HG02840 (cell line): ENCODE measurements at regions not wholly inside any gene's neighbourhood (a gene's known extent, or its start where the extent isn't known, plus 50 kb on each side); places are given as distances from the start of the nearest gene placed in this dataset.

ENCODE experiments used
- ATAC-seq: cut with Tn5 transposase; IDR thresholded peaks from one replicate; pipeline ENCODE4 v1.9.1; 2021; ENCODE audit warnings: mild to moderate bottlenecking, moderate library complexity, moderate number of reproducible peaks; ENCODE audit not compliant: unreplicated experiment, low FRiP score

GRCh38 chr1:239268941-239269340, 117.4 kb upstream of the CHRM3 start:
- no peak for ATAC-seq

DNA sequence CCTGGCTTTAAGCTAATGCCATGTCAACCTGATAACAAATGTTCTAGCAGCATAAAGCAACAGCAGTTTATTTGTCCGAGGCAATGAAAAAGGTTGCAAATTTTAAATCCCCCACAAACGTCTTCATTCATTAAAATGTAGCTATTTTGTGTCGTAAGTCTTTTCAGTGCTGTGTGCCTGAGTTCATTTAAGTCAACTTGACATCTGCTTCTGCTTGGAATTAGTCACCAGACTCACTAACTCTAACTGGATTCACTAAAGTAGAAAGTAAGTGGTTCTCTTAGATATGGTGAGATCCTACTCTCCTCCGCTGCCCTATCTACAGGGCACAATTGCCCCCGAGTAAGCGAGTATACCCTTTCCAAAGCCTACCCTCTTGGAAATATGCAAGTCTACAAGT, 118.4 kb upstream of the CHRM3 start:
- no peak for ATAC-seq

GRCh38 chr1:239263801-239264200, 122.6 kb upstream of the CHRM3 start:
- no peak for ATAC-seq

GRCh38 chr1:239262538-239262937, 123.8 kb upstream of the CHRM3 start:
- ATAC-seq = no peak

DNA sequence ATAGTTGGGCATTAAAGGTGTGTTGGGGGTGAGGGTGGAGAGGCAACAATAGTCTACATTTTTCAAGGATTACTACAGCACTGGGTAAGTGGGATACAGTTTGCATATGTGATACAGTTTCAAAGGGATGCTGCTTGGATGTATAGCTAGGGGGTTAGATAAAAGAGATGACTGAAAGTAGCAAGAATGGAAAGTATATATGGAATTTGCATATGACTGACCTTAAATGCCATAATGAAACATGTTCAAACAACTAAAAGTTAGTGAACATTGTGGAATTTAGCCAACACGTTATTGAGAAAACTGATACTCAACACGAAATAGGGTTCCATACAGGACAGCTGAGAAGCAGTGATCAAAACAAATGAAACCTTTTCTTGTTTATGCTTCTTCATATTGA, 124.8 kb upstream of the CHRM3 start:
- ATAC-seq = no peak

DNA sequence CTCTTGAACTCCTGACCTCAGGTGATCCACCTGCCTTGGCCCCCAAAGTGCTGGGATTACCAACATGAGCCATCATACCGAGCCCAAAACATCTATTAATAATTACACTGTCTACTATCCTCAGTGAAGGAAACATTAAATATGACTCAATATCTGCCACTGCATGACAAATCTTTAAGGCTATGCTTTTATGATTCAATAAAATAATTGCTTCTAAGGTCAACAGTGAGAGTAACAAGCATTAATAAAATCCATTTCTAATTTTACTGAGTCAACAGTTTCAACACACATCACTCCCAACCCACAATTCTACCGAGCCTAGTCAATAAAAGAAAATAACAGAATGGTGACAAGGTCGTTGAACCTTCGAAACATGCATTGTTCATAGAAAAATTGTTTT, 125.5 kb upstream of the CHRM3 start:
- no peak for ATAC-seq

DNA sequence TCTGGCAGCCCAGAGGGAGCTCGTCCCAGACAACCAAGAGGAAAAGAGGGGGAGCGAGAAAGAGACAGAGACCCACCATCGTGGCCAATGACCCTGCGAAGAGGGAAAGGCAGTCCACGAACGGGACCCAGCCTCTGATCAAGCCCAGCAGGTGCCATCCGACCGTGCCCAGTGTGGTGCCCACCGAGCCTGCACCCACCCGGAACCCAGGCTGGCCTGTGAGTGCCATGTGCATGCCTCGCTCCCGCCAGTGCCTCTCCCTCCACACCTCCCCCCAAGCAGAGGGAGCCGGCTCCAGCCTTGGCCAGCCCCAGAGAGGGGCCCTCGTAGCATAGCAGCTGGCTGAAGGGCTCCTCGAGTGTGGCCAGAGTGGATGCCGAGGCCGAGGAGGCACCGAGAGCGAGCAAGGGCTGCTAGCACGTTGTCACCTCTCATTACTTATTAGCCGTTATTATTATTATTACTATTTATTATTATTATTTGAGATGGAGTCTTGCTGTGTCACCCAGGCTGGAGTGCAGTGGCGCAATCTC, 130.7 kb upstream of the CHRM3 start:
- no peak for ATAC-seq

- ATAC-seq = no peak
Observed at GRCh38 chr1:239254999-239255398, 131.4 kb upstream of the CHRM3 start.

DNA sequence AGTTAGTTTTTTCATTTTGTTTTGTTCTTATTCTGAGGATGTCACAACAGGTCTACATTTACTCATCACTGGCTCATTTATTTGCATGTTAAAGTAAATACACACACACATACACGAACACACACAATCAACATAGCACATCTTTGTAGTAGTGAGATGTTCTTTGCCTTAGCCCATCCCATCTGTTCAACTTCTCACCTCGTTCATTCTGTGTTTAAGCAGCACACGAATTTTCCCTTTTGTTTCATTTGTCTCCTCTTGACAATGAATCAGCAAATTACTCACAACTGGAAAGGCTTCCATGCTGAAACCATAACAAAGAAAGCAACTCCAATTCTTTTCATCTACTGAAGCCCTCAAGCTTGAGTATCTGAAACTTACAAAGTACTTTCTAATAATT, 133.3 kb upstream of the CHRM3 start:
- no peak for ATAC-seq

DNA sequence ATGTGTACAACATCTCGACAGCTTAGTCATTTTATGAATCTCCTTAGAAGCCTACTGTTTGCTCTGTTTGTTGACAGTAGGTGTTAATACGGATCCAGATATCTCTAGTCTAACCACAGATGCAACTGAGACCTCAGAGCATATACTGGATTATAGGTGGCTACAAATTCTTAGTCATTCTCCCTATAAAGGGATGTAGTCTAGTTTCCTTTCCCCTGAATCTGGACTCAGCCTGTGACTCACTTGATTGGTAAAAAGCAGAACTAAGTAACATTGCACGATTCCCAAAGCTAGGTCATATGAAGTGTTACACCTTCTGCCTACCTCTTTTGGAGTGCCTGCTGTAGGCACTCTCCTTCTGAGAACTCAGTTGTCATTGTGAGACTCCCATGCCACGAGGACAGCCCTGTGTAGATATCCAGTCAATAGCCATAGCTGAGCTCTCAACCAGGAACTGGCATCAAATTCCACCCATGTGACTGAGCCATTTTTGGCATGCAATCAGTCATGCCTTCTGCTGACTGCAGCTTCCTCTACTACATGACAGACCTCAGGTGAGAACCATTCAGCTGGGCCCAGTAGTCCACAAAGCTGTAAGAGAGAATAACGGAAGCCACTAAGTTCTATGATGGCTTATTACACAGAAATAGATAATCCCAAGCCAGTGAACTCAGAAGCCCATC, 135.9 kb upstream of the CHRM3 start:
- no peak for ATAC-seq

- no peak for ATAC-seq
Observed at GRCh38 chr1:239247285-239247684, 139.1 kb upstream of the CHRM3 start.

DNA sequence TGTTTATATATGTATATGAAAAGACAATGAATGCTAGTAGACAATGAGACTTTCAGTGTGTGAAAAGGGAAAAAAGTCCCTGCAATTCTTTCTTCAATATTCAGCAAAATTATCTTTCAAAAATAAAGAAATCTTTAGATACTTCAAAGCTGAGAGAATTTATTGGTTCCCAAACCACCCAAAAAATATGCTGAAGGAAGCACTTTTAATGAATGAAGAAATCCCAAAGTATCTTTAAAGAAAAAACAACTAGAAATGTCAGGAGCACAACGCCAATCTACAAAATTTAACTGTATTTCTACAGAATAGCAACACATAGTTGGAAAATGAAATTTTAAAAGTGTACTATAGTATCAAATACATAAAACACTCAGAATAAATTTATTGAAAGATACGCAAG, 142.3 kb upstream of the CHRM3 start:
- no peak for ATAC-seq

DNA sequence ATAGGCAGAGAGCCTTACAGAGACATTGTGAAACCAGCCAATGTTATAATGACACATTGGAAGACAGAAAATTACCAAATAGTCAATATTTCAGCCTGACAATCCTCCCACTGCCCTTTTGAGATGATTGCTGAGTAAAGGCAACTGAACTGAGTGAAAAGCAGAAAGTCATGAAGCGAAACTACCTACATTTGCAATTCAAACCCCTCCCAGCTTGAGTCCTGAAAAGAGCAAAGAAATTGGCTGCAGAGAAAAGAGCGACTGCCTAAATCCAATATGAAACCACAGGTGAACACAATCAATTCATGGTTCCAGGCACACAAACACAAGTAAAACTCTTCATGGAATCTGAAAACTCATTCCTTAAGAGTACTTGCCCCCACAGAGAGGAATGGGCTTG, 143.4 kb upstream of the CHRM3 start:
- no peak for ATAC-seq

DNA sequence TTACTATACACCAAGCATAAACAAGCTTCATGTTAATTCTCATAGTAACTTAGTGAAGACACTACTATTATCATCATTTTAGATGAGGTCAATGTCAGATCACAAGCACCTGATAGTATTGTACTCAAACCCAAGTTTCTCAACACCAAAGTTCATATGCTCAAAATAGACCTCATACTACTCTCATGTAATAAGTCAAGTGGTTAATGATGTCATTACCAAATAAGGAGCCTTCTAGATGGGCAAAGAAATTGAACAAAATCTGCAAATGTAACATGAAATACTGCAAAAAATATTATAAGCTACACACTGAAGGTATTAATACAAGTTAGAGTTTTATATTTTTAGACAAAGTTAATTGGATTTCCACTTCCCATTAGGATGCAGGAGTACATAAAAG, 144.0 kb upstream of the CHRM3 start:
- no peak for ATAC-seq

GRCh38 chr1:239240736-239241135, 145.6 kb upstream of the CHRM3 start:
- no peak for ATAC-seq

- ATAC-seq = no peak
Observed at GRCh38 chr1:239239529-239239928, 146.8 kb upstream of the CHRM3 start.

DNA sequence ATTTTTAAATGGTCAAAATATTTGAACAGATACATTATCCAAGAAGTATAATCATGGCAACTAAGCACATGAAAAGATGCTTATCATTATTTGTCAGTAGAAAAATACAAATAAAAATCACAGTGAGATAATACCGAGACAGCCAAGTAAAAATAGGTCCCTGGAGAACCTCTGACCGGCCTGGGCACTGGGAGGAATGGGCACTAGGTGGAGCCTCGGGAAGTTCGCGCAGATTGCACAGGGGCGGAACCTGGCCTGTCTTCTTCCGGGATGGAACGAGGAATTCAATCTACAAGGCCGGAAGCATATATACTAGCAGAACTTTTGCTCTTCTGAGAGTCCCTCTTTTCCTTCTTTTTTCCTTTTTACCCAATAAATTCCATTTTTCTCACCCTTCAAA, 148.5 kb upstream of the CHRM3 start:
- ATAC-seq = no peak

- no peak for ATAC-seq
Observed at GRCh38 chr1:239233626-239234025, 152.7 kb upstream of the CHRM3 start.

DNA sequence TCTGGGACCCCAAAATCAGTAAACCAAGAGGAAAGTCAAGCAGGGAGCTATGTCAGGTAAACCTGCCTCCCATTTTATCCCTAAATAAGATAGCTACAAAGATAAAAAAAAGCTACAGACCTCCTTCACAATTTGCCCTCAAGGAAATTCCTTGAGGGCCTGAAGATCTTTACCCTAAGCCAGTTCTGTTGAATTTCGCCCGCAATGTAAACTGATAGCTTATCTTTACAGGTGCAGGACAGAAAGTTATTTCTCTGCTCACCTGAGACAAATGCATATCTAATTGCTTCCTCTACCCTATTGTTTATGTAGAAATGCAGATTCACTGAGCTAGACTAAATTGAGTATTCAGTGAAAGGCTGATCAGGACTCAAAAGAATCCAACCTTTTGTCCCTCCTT, 153.4 kb upstream of the CHRM3 start:
- no peak for ATAC-seq

- ATAC-seq = no peak
Observed at GRCh38 chr1:239228451-239228850, 157.9 kb upstream of the CHRM3 start.

DNA sequence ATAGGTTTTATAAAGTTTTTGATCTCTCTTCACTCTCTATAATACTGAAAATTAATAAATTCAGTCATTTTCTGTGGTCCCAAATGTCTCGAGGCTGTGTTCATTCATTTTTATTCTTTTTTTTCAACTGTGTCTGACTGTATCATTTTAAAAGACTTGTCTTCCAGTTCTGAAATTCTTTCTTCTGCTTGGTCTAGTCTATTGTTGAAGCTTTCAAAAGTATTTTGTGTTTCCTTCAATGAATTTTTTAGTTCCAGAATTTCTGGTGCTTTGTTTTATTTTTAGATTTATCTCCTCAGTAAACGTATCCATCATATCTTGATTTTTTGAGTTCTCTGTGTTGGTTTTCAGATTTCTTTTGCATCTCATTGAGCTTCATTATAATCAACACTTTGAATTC, 161.0 kb upstream of the CHRM3 start:
- ATAC-seq = no peak

GRCh38 chr1:239224100-239224499, 162.3 kb upstream of the CHRM3 start:
- no peak for ATAC-seq

DNA sequence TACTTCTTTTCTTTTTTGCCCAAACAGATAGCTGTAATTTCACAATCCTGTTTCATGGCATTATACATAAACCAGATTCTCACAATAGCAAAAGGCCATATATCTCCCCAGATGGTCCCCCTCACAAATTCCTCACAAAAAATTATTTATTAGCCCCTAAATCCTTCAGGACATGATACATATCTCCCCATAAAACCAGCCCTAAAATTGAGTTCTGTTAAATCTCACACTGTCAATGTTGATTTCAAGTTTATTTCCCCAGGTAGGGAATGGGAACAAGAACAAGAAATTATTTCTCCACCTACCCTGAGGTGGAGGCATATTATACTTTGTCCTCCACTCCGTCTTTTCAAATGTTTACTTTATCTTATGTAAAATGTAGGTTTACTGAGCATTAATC, 163.4 kb upstream of the CHRM3 start:
- ATAC-seq = no peak
